ENCODE measurements at regions not wholly inside any gene's neighbourhood (a gene's known extent, or its start where the extent isn't known, plus 50 kb on each side); places are given as distances from the start of the nearest gene placed in this dataset.
"Not testable (repeated sequence)": the region's sequence is repeated elsewhere in the genome, so short reads cannot be mapped to it uniquely, and the experiment has no call there.

- Histone ChIP-seq H3K27me3 (ENCODE audit: insufficient read depth, poor library complexity, severe bottlenecking) (no peaks in the 10 kb centered on the region), H3K4me3 (ENCODE audit: severe bottlenecking) (no peak overlapping the region), H3K4me1 (ENCODE audit: insufficient read depth, poor library complexity, severe bottlenecking) (no peaks in the 10 kb centered on the region), H3K27ac (ENCODE audit: poor library complexity, severe bottlenecking) (no peak overlapping the region), H3K36me3 (ENCODE audit: low read depth) (no peaks in the 10 kb centered on the region), H3K9me3 (ENCODE audit: severe bottlenecking) (peaks cover 2% of the 10 kb centered on the region)
- ATAC-seq (ENCODE audit: low read depth), result no peak
- no peak for TF ChIP-seq CTCF (IDR thresholded peaks at IDR 0.05; ENCODE audit: poor library complexity, severe bottlenecking)
- no peak for DNase-seq (ENCODE audit: low spot score)
Observed at GRCh38 chr19:28691683-28692082, 521.3 kb downstream of the UQCRFS1 start.

GRCh38 chr19:28689464-28689863 lies 523.5 kb downstream of the UQCRFS1 start:
- not testable (repeated sequence) for H3K27ac ChIP-seq (ENCODE audit: poor library complexity, severe bottlenecking); H3K36me3 ChIP-seq (ENCODE audit: low read depth); DNase-seq (ENCODE audit: low spot score); ATAC-seq (ENCODE audit: low read depth); H3K9me3 ChIP-seq (ENCODE audit: severe bottlenecking); H3K4me3 ChIP-seq (ENCODE audit: severe bottlenecking); H3K4me1 ChIP-seq (ENCODE audit: insufficient read depth, poor library complexity, severe bottlenecking); H3K27me3 ChIP-seq (ENCODE audit: insufficient read depth, poor library complexity, severe bottlenecking)

GRCh38 chr19:28687296-28687695 lies 525.7 kb downstream of the UQCRFS1 start:
- DNase-seq (ENCODE audit: low spot score) (no peak), ATAC-seq (ENCODE audit: low read depth) (no peak)
- peaks cover 2% of the 10 kb centered on the region for H3K9me3 ChIP-seq (ENCODE audit: severe bottlenecking)
- TF ChIP-seq CTCF (IDR thresholded peaks at IDR 0.05; ENCODE audit: poor library complexity, severe bottlenecking), result no peak
- no peaks in the 10 kb centered on the region for H3K36me3 ChIP-seq (ENCODE audit: low read depth)
- no peak overlapping the region for H3K27ac ChIP-seq (ENCODE audit: poor library complexity, severe bottlenecking)
- H3K4me1 ChIP-seq (ENCODE audit: insufficient read depth, poor library complexity, severe bottlenecking), result no peaks in the 10 kb centered on the region
- H3K4me3 ChIP-seq (ENCODE audit: severe bottlenecking), result no peak overlapping the region
- H3K27me3 ChIP-seq (ENCODE audit: insufficient read depth, poor library complexity, severe bottlenecking), result no peaks in the 10 kb centered on the region

- Histone ChIP-seq H3K4me1 (ENCODE audit: insufficient read depth, poor library complexity, severe bottlenecking) (no peaks in the 10 kb centered on the region), H3K27ac (ENCODE audit: poor library complexity, severe bottlenecking) (no peak overlapping the region), H3K36me3 (ENCODE audit: low read depth) (no peaks in the 10 kb centered on the region), H3K4me3 (ENCODE audit: severe bottlenecking) (no peak overlapping the region), H3K9me3 (ENCODE audit: severe bottlenecking) (peaks cover 2% of the 10 kb centered on the region), H3K27me3 (ENCODE audit: insufficient read depth, poor library complexity, severe bottlenecking) (no peaks in the 10 kb centered on the region)
- ATAC-seq (ENCODE audit: low read depth) (no peak), DNase-seq (ENCODE audit: low spot score) (no peak)
- TF ChIP-seq CTCF (IDR thresholded peaks at IDR 0.05; ENCODE audit: poor library complexity, severe bottlenecking), result no peak
Observed at GRCh38 chr19:28686756-28687155, 526.2 kb downstream of the UQCRFS1 start.

GRCh38 chr19:28685802-28686201 lies 527.1 kb downstream of the UQCRFS1 start:
- no peak overlapping the region for H3K27ac ChIP-seq (ENCODE audit: poor library complexity, severe bottlenecking)
- H3K9me3 ChIP-seq (ENCODE audit: severe bottlenecking), result peaks cover 2% of the 10 kb centered on the region
- H3K36me3 ChIP-seq (ENCODE audit: low read depth), result no peaks in the 10 kb centered on the region
- H3K4me3 ChIP-seq (ENCODE audit: severe bottlenecking), result no peak overlapping the region
- H3K27me3 ChIP-seq (ENCODE audit: insufficient read depth, poor library complexity, severe bottlenecking), result no peaks in the 10 kb centered on the region
- no peak for DNase-seq (ENCODE audit: low spot score)
- no peak for ATAC-seq (ENCODE audit: low read depth)
- TF ChIP-seq CTCF (IDR thresholded peaks at IDR 0.05; ENCODE audit: poor library complexity, severe bottlenecking), result no peak
- H3K4me1 ChIP-seq (ENCODE audit: insufficient read depth, poor library complexity, severe bottlenecking), result no peaks in the 10 kb centered on the region

- not testable (repeated sequence) for H3K4me3 ChIP-seq (ENCODE audit: severe bottlenecking); H3K4me1 ChIP-seq (ENCODE audit: insufficient read depth, poor library complexity, severe bottlenecking); ATAC-seq (ENCODE audit: low read depth); H3K27ac ChIP-seq (ENCODE audit: poor library complexity, severe bottlenecking); DNase-seq (ENCODE audit: low spot score); H3K36me3 ChIP-seq (ENCODE audit: low read depth); H3K9me3 ChIP-seq (ENCODE audit: severe bottlenecking); H3K27me3 ChIP-seq (ENCODE audit: insufficient read depth, poor library complexity, severe bottlenecking)
Observed at GRCh38 chr19:28685077-28685476, 527.9 kb downstream of the UQCRFS1 start.
